ENCODE measurements at regions not wholly inside any gene's neighbourhood (a gene's known extent, or its start where the extent isn't known, plus 50 kb on each side); places are given as distances from the start of the nearest gene placed in this dataset.

DNA sequence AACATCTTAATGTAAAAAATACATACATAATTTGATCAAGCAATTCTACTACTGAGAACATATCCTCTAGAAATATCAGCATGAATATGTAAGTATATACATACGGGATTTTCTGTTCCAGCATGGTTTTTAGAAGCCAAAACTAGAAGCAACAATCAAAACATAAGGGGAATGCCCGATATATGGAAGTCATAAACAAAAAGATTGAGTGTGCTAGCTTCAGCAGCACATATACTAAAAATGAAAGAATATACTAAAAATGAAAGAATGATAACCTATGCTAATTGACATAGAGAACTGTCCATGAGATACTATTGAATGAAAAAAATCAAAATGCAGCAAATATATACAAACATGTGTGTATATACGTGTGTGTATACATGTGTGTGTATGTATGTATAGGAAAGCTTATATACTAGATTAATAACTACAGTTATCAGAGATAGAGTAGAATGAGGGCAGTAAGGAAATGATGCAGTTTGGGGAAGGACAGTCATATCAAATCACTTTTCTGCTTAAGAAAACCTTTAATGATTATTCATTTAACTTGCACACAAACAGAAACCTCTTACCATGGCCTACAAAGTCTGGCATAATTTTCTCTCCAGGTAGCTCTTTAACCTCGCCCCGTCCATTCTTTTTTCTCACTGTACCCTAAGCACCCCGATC is 72.9 kb downstream of the NPY start:
- TF ChIP-seq, protein P1, sequence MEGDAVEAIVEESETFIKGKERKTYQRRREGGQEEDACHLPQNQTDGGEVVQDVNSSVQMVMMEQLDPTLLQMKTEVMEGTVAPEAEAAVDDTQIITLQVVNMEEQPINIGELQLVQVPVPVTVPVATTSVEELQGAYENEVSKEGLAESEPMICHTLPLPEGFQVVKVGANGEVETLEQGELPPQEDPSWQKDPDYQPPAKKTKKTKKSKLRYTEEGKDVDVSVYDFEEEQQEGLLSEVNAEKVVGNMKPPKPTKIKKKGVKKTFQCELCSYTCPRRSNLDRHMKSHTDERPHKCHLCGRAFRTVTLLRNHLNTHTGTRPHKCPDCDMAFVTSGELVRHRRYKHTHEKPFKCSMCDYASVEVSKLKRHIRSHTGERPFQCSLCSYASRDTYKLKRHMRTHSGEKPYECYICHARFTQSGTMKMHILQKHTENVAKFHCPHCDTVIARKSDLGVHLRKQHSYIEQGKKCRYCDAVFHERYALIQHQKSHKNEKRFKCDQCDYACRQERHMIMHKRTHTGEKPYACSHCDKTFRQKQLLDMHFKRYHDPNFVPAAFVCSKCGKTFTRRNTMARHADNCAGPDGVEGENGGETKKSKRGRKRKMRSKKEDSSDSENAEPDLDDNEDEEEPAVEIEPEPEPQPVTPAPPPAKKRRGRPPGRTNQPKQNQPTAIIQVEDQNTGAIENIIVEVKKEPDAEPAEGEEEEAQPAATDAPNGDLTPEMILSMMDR (IDR thresholded peaks at IDR 0.05; ENCODE audit: poor library complexity) = no peak
- TF ChIP-seq EZH2phosphoT487 (IDR thresholded peaks at IDR 0.05; ENCODE audit: low read depth, severe bottlenecking, unreplicated experiment) = no peak

Measured in hepatocyte (in vitro differentiated cells).